DMS53 (cell line): ENCODE measurements at regions not wholly inside any gene's neighbourhood (a gene's known extent, or its start where the extent isn't known, plus 50 kb on each side); places are given as distances from the start of the nearest gene placed in this dataset.

ENCODE experiments used
- DNase-seq: peaks from one replicate; lab custom pipeline; 2025; lab: John Stamatoyannopoulos, UW

- no peak for DNase-seq
Observed at GRCh38 chr2:41934329-41934958, 113.4 kb upstream of the PKDCC start.

DNA sequence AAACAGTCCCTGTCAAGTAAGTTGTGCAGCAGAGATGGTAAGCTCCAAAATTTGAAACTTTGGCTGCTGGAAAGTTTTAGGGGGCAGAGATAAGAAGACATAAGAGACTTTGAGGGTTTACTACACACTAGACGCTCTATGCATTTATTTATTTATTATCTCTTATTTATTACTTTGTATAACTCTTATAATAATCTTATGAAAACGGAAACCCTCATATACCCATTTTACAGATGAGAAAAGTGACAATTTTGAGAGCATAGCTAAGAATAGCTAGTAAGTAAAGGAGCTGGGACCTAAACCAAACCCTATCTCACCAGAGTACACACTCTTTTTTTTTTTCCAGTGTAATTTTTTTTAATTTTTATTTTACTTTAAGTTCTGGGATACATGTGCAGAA is 112.8 kb upstream of the PKDCC start:
- DNase-seq = no peak

DNA sequence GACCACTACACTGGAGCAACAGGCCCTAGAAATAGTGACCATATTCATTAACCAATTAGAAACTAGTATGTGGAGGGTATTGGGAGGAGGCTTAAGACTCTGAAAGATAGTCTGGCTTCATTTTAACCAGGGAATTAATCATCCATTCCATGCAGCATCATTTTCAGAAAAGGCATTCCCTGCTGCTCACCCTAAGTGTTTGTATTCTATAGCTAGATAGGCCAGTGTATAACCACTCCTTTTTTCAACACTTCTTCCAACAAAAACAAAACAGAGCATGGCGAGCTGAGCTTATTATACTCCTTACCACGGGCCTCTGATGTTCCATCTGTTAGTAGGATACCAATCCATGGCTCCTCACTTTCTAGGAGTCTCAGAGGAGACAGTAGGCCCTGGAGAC is 112.0 kb upstream of the PKDCC start:
- no peak for DNase-seq

GRCh38 chr2:41936771-41937463 is 110.9 kb upstream of the PKDCC start:
- no peak for DNase-seq

- no peak for DNase-seq
Observed at GRCh38 chr2:41937464-41937906, 110.3 kb upstream of the PKDCC start.

DNA sequence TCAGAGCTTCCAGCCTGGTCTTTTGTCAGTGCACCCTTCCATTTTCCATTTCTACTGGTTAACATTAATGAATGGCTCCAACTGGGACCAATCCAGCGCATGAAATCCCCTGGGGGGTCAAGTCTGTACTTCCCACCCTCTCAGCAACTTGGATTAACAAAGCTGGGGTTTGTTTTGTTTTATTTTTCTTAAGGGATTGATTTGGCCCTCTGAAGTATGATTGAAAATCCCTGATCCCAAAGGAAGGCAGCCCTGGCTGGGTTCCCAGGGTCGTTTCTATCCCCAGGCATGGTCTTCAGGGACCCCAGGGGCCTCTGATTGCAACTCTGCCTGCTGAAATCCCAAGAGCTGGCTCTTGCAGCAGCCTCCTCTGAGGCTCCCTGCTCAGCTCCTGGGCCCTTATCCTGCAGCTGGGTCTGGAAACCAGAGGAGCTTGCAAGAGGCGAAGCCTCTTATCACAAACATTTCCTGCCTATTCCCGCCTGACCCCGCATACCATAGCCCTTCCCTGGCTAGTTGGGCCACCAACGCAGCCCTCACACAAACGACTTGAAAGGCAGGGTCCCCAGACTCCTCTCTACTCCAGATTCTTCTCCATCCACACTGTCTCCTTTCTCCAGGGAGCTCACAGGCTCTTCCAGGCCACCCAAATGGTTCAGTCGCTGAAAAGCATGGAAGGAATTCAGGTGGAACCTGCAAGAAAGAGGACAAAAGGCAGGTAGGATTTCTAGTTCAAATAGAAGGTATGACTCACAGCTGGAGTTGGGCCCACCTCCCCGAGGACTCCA is 109.7 kb upstream of the PKDCC start:
- peak; percentile 35 for DNase-seq

- no peak for DNase-seq
Observed at GRCh38 chr2:41940060-41940744, 107.6 kb upstream of the PKDCC start.

DNA sequence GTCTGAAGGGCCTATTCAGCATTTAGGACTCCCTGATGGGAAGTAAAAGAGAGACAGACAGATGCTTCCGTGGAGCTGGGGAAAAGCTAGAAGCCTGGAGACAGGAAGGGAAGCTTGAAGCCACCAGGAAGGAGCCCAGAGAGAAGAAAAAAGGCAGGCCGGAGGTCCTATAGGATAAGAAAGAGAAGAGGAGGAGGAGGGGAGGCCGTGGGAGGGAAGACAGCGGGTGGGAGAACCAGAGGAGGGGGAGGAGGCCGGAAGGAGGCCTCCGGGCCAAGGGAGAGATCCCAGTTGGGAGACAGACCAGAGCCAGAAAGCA is 107.1 kb upstream of the PKDCC start:
- DNase-seq = no peak

- no peak for DNase-seq
Observed at GRCh38 chr2:41941831-41942230, 106.0 kb upstream of the PKDCC start.

DNA sequence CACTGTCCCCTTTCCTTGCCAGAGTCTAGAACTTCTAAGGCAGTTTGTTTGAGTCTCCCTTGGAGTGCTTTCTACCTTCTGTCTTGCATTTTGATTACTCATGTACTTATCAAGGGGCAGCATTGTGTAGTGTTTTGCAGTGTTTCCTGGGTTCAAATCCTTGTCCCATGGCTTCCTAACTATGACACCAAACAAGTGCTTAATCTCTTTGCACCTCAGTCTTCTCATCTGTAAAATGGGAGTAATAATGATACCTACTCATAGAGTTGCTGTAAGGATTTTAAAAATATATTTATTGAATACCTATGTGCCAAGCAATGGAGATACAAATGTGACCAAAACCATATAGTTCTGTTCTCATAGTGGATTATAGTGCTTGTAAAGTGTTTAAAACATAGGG is 105.5 kb upstream of the PKDCC start:
- DNase-seq = no peak

- no peak for DNase-seq
Observed at GRCh38 chr2:41943159-41943558, 104.7 kb upstream of the PKDCC start.

GRCh38 chr2:41944220-41944880 is 103.5 kb upstream of the PKDCC start:
- DNase-seq = no peak

DNA sequence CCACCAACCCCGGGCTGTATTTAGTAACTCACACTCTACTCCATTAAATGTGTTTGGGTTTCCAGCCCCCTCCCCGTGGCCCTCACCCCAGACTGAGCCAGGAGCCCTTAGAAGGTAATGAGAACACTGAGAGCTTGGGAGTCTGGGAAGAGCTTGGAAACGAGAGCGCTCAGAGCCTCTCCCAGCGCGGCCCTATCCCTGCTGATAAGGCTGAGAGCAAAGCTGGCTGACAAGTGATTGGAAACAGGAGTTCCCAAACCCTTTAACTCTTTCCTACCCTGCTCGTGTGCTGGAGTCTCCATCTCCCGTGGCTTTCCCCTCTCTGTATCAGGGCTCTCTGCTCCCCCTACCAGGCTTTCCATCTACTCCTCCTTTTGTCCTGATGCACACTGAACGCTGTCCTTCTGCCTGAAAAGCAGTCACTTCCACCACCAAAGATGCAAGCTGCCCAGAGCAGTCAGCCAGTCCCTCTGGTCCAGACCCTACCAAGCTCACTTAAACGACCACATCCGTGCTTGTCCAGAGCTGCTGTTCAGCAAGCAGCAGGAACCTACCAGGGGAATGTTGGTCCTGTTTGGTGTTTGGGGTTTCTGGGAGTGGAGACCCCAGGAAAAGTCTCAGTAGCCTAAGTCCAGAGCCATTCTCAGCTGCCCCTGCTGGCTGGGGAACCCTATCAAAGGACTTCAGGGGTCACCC is 100.0 kb upstream of the PKDCC start:
- DNase-seq = no peak

DNA sequence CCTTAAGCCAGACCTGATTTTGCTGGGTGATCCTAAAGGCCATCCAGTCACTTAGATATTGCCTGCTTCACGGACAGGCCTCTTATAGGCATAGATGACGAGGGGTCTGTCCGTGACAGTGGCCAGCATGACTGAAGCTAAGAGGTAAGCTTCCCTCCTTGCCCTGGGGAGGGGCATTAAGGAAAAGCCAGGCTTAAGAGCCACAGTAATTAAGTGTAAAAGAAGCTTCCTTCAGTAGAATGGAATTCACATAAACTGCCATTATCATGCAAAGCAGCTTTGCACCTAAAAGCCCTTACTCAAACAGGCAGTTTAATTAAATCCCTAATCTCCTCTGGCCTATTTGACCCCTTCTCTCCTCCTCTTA is 99.4 kb upstream of the PKDCC start:
- DNase-seq = no peak

DNA sequence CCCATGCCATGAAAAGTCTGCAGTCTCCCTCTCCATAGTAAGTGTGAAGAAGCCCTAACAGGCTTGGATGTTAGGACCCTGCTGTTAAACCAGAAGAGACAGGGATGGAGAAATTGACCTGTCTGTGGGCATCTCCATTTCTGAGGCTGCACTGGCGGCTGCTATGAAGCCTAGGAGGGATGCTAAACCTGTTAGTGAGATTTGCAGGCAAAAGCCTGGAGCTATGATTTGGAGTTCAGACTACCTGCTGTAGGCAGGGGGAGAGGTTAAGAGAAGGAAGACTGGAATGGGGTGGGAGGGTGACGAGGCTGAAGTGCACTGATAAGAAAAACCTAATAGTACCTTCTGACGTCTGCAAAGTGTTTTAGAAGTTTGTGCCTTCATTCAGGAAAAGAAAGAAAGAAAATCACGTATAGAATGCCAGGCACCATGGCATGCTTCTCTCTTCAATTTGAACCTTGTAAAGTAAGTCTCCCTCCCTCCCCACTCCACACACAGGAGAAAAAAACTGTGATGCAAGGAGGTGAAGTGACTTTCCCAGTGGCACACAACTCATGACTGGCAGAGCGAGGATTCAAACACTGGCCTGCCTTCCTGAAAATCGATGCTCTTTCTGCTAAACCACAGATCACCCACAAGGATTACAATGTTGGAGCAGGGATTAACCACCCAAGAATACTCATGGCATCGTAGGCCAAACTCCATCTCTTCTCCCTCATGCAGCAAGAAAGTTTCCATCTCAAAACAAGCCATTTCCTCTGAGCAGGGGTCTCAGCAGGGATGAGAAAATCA is 98.5 kb upstream of the PKDCC start:
- DNase-seq = no peak

GRCh38 chr2:41949883-41950665 is 97.7 kb upstream of the PKDCC start:
- DNase-seq = no peak

GRCh38 chr2:41950666-41950960 is 97.2 kb upstream of the PKDCC start:
- no peak for DNase-seq

- DNase-seq = no peak
Observed at GRCh38 chr2:41954304-41955291, 93.2 kb upstream of the PKDCC start.
